Ovary (tissue), 7 donors: ENCODE measurements at regions not wholly inside any gene's neighbourhood (a gene's known extent, or its start where the extent isn't known, plus 50 kb on each side); places are given as distances from the start of the nearest gene placed in this dataset.

Experiments
- DNase-seq, 5 donors: peaks; one replicate each; pipeline ENCODE4 v3.0.0-alpha.2; 2019 to 2020
- H3K27ac ChIP-seq, 2 donors: fragments of 200-600 bp; one replicate each; pipeline versions ENCODE4 v1.5.1 to v1.8.0; 2019 to 2022
- H3K27me3 ChIP-seq: fragments of 200-600 bp; one replicate; pipeline ENCODE4 v1.8.0; 2022
- H3K36me3 ChIP-seq: fragments of 200-600 bp; sonication (generic); one replicate; pipeline ENCODE4 v1.5.1; 2019
- H3K4me1 ChIP-seq: one replicate; pipeline ENCODE4 v1.8.1; 2013; ENCODE audit warnings: mild to moderate bottlenecking, moderate library complexity; ENCODE audit not compliant: insufficient read depth
- H3K4me3 ChIP-seq: fragments of 200-600 bp; sonication (generic); one replicate; pipeline ENCODE4 v1.5.1; 2017
- H3K9me3 ChIP-seq, 2 donors: fragments of 200-600 bp in 1 of 2; sonication (generic) in 1 of 2; one replicate each; pipeline versions ENCODE4 v1.5.1 to v1.8.1; 2013 to 2019; ENCODE audit warnings: mild to moderate bottlenecking in 1 of 2, moderate library complexity in 1 of 2
- EP300 ChIP-seq: sonication (generic); formaldehyde crosslinking; IDR thresholded peaks from one replicate; pipeline ENCODE4 v1.6.1; 2017; ENCODE audit warnings: antibody characterized with exemption
- POLR2A ChIP-seq: fragments of 450-650 bp; IDR thresholded peaks from one replicate; pipeline ENCODE4 v1.6.1; 2017; ENCODE audit warnings: antibody characterized with exemption, mild to moderate bottlenecking, moderate library complexity
- WGBS, 3 donors: extraction: QIAGEN DNeasy Blood & Tissue Kit in 1 of 3; methylation state at CpG; one replicate each; pipeline versions ENCODE4 v1.1.5 to v1.1.7; 2013 to 2017; 5-methylcytosine and 5-hydroxymethylcytosine counted together
- intact Hi-C, 4 donors: fragments of 100-400 bp; cut with DNase I; formaldehyde crosslinking; loops; one replicate each; pipeline versions ENCODE4 v1.11.0 to v1.15.1; 2022 to 2023
- TF ChIP-seq, protein P1 (sequence below), 3 donors: fragments of 450-650 bp in 2 of 3; fragments of 200-600 bp in 1 of 3; IDR thresholded peaks; one replicate each; pipeline versions ENCODE4 v1.5.1 to v1.8.0; 2016 to 2022; ENCODE audit warnings: antibody characterized with exemption in 3 of 3, mild to moderate bottlenecking in 1 of 3
- donor health status: DM: no; HTN: no; CAD: no; lungs with moderate emphysema.
- donor health status: DM: no; HTN: no; CAD: no.
- donor health status: Bipolar disorder and iron deficiency.
- donor health status: DM: no; HTN: no; CAD: no.
- donor health status: DM: yes; HTN: yes; CAD: no.

DNA sequence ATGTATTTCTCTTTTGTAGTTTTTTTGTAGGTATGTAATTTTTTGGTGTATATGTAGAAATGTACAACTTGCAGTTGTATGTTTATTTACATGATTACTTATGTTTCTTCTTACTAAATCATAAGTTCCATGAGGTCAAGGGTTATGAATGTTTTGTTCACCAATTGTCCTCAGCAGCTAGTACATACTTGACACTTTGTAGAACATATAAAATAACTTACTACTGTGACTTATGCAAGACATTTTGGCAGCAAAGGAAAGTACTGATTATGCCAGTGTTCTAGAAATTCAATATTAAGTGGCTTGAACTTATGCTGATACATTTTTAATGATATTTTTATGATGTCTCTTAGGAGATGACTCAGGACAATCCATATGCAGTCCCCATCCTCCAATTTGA, 209.6 kb downstream of the DKK1 start:
- H3K27ac ChIP-seq = no peak overlapping the region
- no peak overlapping the region for H3K4me3 ChIP-seq
- H3K27me3 ChIP-seq = no peaks in the 10 kb centered on the region
- no peak for DNase-seq
- H3K36me3 ChIP-seq = no peaks in the 10 kb centered on the region
- TF ChIP-seq EP300 = no peak
- TF ChIP-seq, protein P1, sequence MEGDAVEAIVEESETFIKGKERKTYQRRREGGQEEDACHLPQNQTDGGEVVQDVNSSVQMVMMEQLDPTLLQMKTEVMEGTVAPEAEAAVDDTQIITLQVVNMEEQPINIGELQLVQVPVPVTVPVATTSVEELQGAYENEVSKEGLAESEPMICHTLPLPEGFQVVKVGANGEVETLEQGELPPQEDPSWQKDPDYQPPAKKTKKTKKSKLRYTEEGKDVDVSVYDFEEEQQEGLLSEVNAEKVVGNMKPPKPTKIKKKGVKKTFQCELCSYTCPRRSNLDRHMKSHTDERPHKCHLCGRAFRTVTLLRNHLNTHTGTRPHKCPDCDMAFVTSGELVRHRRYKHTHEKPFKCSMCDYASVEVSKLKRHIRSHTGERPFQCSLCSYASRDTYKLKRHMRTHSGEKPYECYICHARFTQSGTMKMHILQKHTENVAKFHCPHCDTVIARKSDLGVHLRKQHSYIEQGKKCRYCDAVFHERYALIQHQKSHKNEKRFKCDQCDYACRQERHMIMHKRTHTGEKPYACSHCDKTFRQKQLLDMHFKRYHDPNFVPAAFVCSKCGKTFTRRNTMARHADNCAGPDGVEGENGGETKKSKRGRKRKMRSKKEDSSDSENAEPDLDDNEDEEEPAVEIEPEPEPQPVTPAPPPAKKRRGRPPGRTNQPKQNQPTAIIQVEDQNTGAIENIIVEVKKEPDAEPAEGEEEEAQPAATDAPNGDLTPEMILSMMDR (IDR thresholded peaks at IDR 0.05) = no peak
- no peak for TF ChIP-seq POLR2A
- intact Hi-C loops = no loop called here
- no peaks in the 10 kb centered on the region for H3K4me1 ChIP-seq
- no peaks in the 10 kb centered on the region for H3K9me3 ChIP-seq

DNA sequence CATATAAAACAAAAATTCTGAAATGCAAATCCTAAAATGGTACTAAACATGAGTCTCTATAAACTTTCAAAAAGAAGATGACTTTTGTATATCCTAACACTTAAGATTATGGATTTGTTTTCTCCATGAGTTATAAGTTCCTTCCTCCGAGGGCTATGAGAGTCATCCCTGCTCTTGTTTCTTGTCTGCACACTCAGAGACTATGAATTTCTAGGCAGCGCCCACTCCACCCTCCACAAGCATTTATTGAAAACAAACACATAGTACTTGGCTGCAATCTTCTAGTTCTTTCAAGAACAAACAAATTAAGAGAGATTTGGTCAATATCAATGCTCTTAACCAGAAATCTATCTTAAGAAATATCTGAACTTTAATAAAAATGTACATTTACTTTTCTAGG, 211.7 kb downstream of the DKK1 start:
- Histone ChIP-seq H3K4me3 (no peak overlapping the region), H3K4me1 (no peaks in the 10 kb centered on the region), H3K27me3 (no peaks in the 10 kb centered on the region), H3K36me3 (no peaks in the 10 kb centered on the region), H3K9me3 (no peaks in the 10 kb centered on the region), H3K27ac (no peak overlapping the region)
- intact Hi-C loops = no loop called here
- no peak for TF ChIP-seq EP300
- TF ChIP-seq, protein P1 (IDR thresholded peaks at IDR 0.05) = no peak
- TF ChIP-seq POLR2A = no peak
- no peak for DNase-seq
- WGBS, 3 donors = 40 to 52% (median 48%) methylated on average over 2 of the region's 2 CpGs

DNA sequence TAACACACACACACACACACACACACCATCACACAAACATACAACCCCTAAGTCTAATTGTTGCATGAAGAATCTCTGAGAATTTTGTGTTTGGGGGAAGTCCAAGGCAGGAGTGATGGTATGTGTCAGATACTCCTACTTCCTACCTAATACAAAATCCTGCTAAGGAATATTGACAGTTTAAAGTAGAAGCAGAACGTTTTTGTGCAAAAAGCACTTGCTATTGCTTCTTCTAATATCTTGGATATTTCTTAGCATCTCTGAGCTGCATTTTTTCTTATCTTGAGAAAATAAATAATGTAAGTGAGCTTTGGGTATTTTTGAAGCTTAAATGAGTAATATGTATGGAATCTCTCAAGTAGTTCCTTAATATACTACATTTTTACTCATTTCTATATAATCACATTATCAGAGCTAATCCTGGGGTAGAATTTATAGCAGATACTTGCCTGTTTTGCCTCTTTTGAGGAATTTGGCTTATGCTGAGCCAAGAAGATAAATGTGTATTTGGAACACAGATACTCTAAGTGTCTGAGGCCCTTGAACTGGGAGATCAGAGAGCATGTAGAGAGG, 212.3 kb downstream of the DKK1 start:
- no peaks in the 10 kb centered on the region for H3K4me1 ChIP-seq
- DNase-seq = no peak
- H3K9me3 ChIP-seq = no peaks in the 10 kb centered on the region
- 3 to 8% (median 3%) methylated on average over 1 of the region's 1 CpG for WGBS, 3 donors
- TF ChIP-seq POLR2A (no peak), EP300 (no peak)
- TF ChIP-seq, protein P1 (IDR thresholded peaks at IDR 0.05) = no peak
- intact Hi-C loops = no loop called here
- no peak overlapping the region for H3K27ac ChIP-seq
- no peak overlapping the region for H3K4me3 ChIP-seq
- no peaks in the 10 kb centered on the region for H3K36me3 ChIP-seq
- H3K27me3 ChIP-seq = no peaks in the 10 kb centered on the region

DNA sequence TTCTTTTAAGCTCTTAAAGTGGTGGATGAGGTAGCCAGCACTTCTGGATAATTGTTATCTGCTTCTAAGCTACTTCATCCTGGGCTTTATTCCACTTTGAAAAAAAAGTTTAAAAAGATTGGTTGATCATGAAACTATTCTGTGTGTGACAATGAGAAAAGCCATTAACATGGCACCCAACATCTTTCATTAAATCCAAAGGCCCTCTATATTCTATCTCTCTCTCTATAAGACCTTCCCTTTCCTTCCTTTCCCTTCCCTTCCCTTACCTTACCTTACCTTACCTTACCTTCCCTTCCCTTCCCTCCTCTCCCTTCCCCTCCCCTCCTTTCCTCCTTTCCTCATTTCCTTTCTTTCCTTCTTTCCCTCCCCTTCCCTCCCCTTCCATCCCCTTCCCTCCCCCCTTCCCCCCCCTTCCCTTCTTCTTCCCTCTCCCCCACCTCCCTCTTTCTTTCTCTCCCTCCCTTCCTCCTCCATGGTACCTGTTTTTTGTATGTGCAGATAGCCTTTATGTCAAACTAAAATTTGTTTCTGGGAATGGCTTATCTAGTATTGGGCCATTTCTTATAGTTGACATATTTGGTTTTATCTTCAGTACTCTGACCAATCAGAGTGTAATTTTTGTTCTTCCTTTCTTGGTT, 218.7 kb downstream of the DKK1 start:
- no peak for DNase-seq
- intact Hi-C loops = no loop called here
- H3K27me3 ChIP-seq = no peaks in the 10 kb centered on the region

More for the DNA sequence above, 218.7 kb downstream of the DKK1 start:
- no peak overlapping the region for H3K4me3 ChIP-seq
- no peak overlapping the region for H3K27ac ChIP-seq
- no peaks in the 10 kb centered on the region for H3K36me3 ChIP-seq
- H3K4me1 ChIP-seq = no peaks in the 10 kb centered on the region
- no peaks in the 10 kb centered on the region for H3K9me3 ChIP-seq
- no peak for TF ChIP-seq POLR2A
- no peak for TF ChIP-seq EP300
- TF ChIP-seq, protein P1 (IDR thresholded peaks at IDR 0.05) = no peak
